ENCODE measurements at regions not wholly inside any gene's neighbourhood (a gene's known extent, or its start where the extent isn't known, plus 50 kb on each side); places are given as distances from the start of the nearest gene placed in this dataset.

GRCh38 chr12:58253663-58254062 lies 312.3 kb downstream of the ATP23 start:
- H3K4me3 ChIP-seq (ENCODE audit: insufficient read length, low read depth) = no peak overlapping the region
- DNase-seq (ENCODE audit: low read depth, low spot score) = no peak
- no peaks in the 10 kb centered on the region for H3K27me3 ChIP-seq (ENCODE audit: insufficient read depth, insufficient read length)
- H3K4me1 ChIP-seq (ENCODE audit: insufficient read depth, insufficient read length) = no peaks in the 10 kb centered on the region
- no peak overlapping the region for H3K9ac ChIP-seq (ENCODE audit: insufficient read length, low read depth)
- no peaks in the 10 kb centered on the region for H3K36me3 ChIP-seq (ENCODE audit: insufficient read depth, insufficient read length, low read length)
- TF ChIP-seq SUZ12 (IDR thresholded peaks at IDR 0.05; ENCODE audit: extremely low read depth, insufficient read depth, insufficient read length) = no peak
- no peak for TF ChIP-seq YY1 (IDR thresholded peaks at IDR 0.05; ENCODE audit: insufficient read depth, insufficient read length)
- TF ChIP-seq ZNF274 (IDR thresholded peaks at IDR 0.05; ENCODE audit: low read depth, low read length) = no peak
- no peaks in the 10 kb centered on the region for H3K9me3 ChIP-seq (ENCODE audit: insufficient read depth, low read length)

- H3K9ac ChIP-seq (ENCODE audit: insufficient read length, low read depth) = no peak overlapping the region
- H3K4me1 ChIP-seq (ENCODE audit: insufficient read depth, insufficient read length) = no peaks in the 10 kb centered on the region
- no peak for TF ChIP-seq YY1 (IDR thresholded peaks at IDR 0.05; ENCODE audit: insufficient read depth, insufficient read length)
- TF ChIP-seq ZNF274 (IDR thresholded peaks at IDR 0.05; ENCODE audit: low read depth, low read length) = no peak
- no peak for TF ChIP-seq SUZ12 (IDR thresholded peaks at IDR 0.05; ENCODE audit: extremely low read depth, insufficient read depth, insufficient read length)
- H3K9me3 ChIP-seq (ENCODE audit: insufficient read depth, low read length) = no peaks in the 10 kb centered on the region
- no peaks in the 10 kb centered on the region for H3K36me3 ChIP-seq (ENCODE audit: insufficient read depth, insufficient read length, low read length)
- no peak overlapping the region for H3K4me3 ChIP-seq (ENCODE audit: insufficient read length, low read depth)
- H3K27me3 ChIP-seq (ENCODE audit: insufficient read depth, insufficient read length) = no peaks in the 10 kb centered on the region
- DNase-seq (ENCODE audit: low read depth, low spot score) = no peak
Measured at GRCh38 chr12:58254463-58255100, 313.2 kb downstream of the ATP23 start.

GRCh38 chr12:58262796-58263195 lies 321.4 kb downstream of the ATP23 start:
- H3K36me3 ChIP-seq (ENCODE audit: insufficient read depth, insufficient read length, low read length) = no peaks in the 10 kb centered on the region
- no peak overlapping the region for H3K9ac ChIP-seq (ENCODE audit: insufficient read length, low read depth)
- no peak for TF ChIP-seq SUZ12 (IDR thresholded peaks at IDR 0.05; ENCODE audit: extremely low read depth, insufficient read depth, insufficient read length)
- TF ChIP-seq ZNF274 (IDR thresholded peaks at IDR 0.05; ENCODE audit: low read depth, low read length) = no peak
- TF ChIP-seq YY1 (IDR thresholded peaks at IDR 0.05; ENCODE audit: insufficient read depth, insufficient read length) = no peak
- no peaks in the 10 kb centered on the region for H3K9me3 ChIP-seq (ENCODE audit: insufficient read depth, low read length)
- no peak for DNase-seq (ENCODE audit: low read depth, low spot score)
- H3K27me3 ChIP-seq (ENCODE audit: insufficient read depth, insufficient read length) = no peaks in the 10 kb centered on the region
- no peaks in the 10 kb centered on the region for H3K4me1 ChIP-seq (ENCODE audit: insufficient read depth, insufficient read length)
- no peak overlapping the region for H3K4me3 ChIP-seq (ENCODE audit: insufficient read length, low read depth)

GRCh38 chr12:58263816-58264215 lies 322.4 kb downstream of the ATP23 start:
- TF ChIP-seq YY1 (IDR thresholded peaks at IDR 0.05; ENCODE audit: insufficient read depth, insufficient read length) (no peak), ZNF274 (IDR thresholded peaks at IDR 0.05; ENCODE audit: low read depth, low read length) (no peak), SUZ12 (IDR thresholded peaks at IDR 0.05; ENCODE audit: extremely low read depth, insufficient read depth, insufficient read length) (no peak)
- DNase-seq (ENCODE audit: low read depth, low spot score) = no peak
- Histone ChIP-seq H3K27me3 (ENCODE audit: insufficient read depth, insufficient read length) (no peaks in the 10 kb centered on the region), H3K4me3 (ENCODE audit: insufficient read length, low read depth) (no peak overlapping the region), H3K36me3 (ENCODE audit: insufficient read depth, insufficient read length, low read length) (no peaks in the 10 kb centered on the region), H3K9me3 (ENCODE audit: insufficient read depth, low read length) (no peaks in the 10 kb centered on the region), H3K9ac (ENCODE audit: insufficient read length, low read depth) (no peak overlapping the region), H3K4me1 (ENCODE audit: insufficient read depth, insufficient read length) (no peaks in the 10 kb centered on the region)

GRCh38 chr12:58268069-58268468 lies 326.7 kb downstream of the ATP23 start:
- no peaks in the 10 kb centered on the region for H3K9me3 ChIP-seq (ENCODE audit: insufficient read depth, low read length)
- no peak for DNase-seq (ENCODE audit: low read depth, low spot score)
- no peaks in the 10 kb centered on the region for H3K27me3 ChIP-seq (ENCODE audit: insufficient read depth, insufficient read length)
- no peaks in the 10 kb centered on the region for H3K4me1 ChIP-seq (ENCODE audit: insufficient read depth, insufficient read length)
- no peak for TF ChIP-seq SUZ12 (IDR thresholded peaks at IDR 0.05; ENCODE audit: extremely low read depth, insufficient read depth, insufficient read length)
- no peak for TF ChIP-seq YY1 (IDR thresholded peaks at IDR 0.05; ENCODE audit: insufficient read depth, insufficient read length)
- TF ChIP-seq ZNF274 (IDR thresholded peaks at IDR 0.05; ENCODE audit: low read depth, low read length) = no peak
- no peaks in the 10 kb centered on the region for H3K36me3 ChIP-seq (ENCODE audit: insufficient read depth, insufficient read length, low read length)
- H3K4me3 ChIP-seq (ENCODE audit: insufficient read length, low read depth) = no peak overlapping the region
- no peak overlapping the region for H3K9ac ChIP-seq (ENCODE audit: insufficient read length, low read depth)

GRCh38 chr12:58269476-58269875 lies 328.1 kb downstream of the ATP23 start:
- DNase-seq (ENCODE audit: low read depth, low spot score) = no peak
- no peaks in the 10 kb centered on the region for H3K4me1 ChIP-seq (ENCODE audit: insufficient read depth, insufficient read length)

GRCh38 chr12:58270966-58271705 lies 329.8 kb downstream of the ATP23 start:
- H3K27me3 ChIP-seq (ENCODE audit: insufficient read depth, insufficient read length) = no peaks in the 10 kb centered on the region
- peaks cover 1% of the 10 kb centered on the region; the same call in 1 of the 2 replicates for H3K9me3 ChIP-seq (ENCODE audit: insufficient read depth, low read length)
- H3K4me3 ChIP-seq (ENCODE audit: insufficient read length, low read depth) = no peak overlapping the region
- no peaks in the 10 kb centered on the region for H3K36me3 ChIP-seq (ENCODE audit: insufficient read depth, insufficient read length, low read length)
- H3K4me1 ChIP-seq (ENCODE audit: insufficient read depth, insufficient read length) = no peaks in the 10 kb centered on the region
- no peak for DNase-seq (ENCODE audit: low read depth, low spot score)
- H3K9ac ChIP-seq (ENCODE audit: insufficient read length, low read depth) = no peak overlapping the region
- TF ChIP-seq SUZ12 (IDR thresholded peaks at IDR 0.05; ENCODE audit: extremely low read depth, insufficient read depth, insufficient read length) = no peak
- no peak for TF ChIP-seq ZNF274 (IDR thresholded peaks at IDR 0.05; ENCODE audit: low read depth, low read length)
- TF ChIP-seq YY1 (IDR thresholded peaks at IDR 0.05; ENCODE audit: insufficient read depth, insufficient read length) = no peak

More at GRCh38 chr12:58269476-58269875, 328.1 kb downstream of the ATP23 start:
- H3K9ac ChIP-seq (ENCODE audit: insufficient read length, low read depth) = no peak overlapping the region
- H3K9me3 ChIP-seq (ENCODE audit: insufficient read depth, low read length) = no peaks in the 10 kb centered on the region
- H3K27me3 ChIP-seq (ENCODE audit: insufficient read depth, insufficient read length) = no peaks in the 10 kb centered on the region
- TF ChIP-seq YY1 (IDR thresholded peaks at IDR 0.05; ENCODE audit: insufficient read depth, insufficient read length) = no peak
- TF ChIP-seq SUZ12 (IDR thresholded peaks at IDR 0.05; ENCODE audit: extremely low read depth, insufficient read depth, insufficient read length) = no peak
- no peak for TF ChIP-seq ZNF274 (IDR thresholded peaks at IDR 0.05; ENCODE audit: low read depth, low read length)
- H3K36me3 ChIP-seq (ENCODE audit: insufficient read depth, insufficient read length, low read length) = no peaks in the 10 kb centered on the region
- H3K4me3 ChIP-seq (ENCODE audit: insufficient read length, low read depth) = no peak overlapping the region
